GM12865 (cell line): ENCODE measurements at regions not wholly inside any gene's neighbourhood (a gene's known extent, or its start where the extent isn't known, plus 50 kb on each side); places are given as distances from the start of the nearest gene placed in this dataset.

Source experiments
- DNase-seq: peaks from one replicate; pipeline ENCODE4 v3.0.0; 2010; ENCODE audit warnings: low read depth
- H3K4me3 ChIP-seq: 2 replicates; pipeline ENCODE4 v1.5.1; 2011; ENCODE audit warnings: mild to moderate bottlenecking, low read depth, low read length, control low read depth
- TF ChIP-seq, protein P1 (sequence below): IDR thresholded peaks from 2 replicates; pipeline ENCODE4 v1.5.1; 2011; ENCODE audit warnings: low read length, control low read depth, low read depth, inconsistent platforms; ENCODE audit not compliant: insufficient read depth; ENCODE audit errors: missing control alignments

DNA sequence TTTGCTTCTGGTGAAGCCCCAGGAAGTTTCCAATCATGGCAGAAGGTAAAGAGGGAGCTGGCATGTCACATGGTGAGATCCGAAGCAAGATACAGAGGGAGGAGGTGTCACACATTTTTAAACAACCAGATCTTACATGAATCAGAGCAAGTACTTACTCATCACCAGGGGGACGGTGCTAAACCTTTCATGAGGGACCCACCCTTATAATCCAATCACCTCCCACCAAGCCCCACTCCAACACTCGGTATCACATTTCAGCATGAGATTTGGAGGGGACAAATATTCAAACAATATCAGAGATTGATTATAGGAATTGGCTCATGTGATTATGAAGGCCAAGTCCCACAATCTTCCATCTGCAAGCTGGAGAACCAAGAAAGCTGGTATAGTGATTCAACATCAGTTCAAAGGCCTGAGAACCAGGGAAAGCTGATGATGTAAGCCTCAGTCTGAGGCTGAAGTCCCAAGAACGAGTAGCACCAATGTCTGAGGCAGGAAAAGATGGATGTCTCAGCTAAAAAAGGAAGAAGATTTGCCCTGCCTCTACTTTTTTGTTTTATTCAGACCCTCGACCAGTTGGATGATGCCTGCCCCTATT, 58.6 kb upstream of the WDFY2 start:
- TF ChIP-seq, protein P1, sequence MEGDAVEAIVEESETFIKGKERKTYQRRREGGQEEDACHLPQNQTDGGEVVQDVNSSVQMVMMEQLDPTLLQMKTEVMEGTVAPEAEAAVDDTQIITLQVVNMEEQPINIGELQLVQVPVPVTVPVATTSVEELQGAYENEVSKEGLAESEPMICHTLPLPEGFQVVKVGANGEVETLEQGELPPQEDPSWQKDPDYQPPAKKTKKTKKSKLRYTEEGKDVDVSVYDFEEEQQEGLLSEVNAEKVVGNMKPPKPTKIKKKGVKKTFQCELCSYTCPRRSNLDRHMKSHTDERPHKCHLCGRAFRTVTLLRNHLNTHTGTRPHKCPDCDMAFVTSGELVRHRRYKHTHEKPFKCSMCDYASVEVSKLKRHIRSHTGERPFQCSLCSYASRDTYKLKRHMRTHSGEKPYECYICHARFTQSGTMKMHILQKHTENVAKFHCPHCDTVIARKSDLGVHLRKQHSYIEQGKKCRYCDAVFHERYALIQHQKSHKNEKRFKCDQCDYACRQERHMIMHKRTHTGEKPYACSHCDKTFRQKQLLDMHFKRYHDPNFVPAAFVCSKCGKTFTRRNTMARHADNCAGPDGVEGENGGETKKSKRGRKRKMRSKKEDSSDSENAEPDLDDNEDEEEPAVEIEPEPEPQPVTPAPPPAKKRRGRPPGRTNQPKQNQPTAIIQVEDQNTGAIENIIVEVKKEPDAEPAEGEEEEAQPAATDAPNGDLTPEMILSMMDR: no peak
- DNase-seq: no peak
- no peak overlapping the region for H3K4me3 ChIP-seq

DNA sequence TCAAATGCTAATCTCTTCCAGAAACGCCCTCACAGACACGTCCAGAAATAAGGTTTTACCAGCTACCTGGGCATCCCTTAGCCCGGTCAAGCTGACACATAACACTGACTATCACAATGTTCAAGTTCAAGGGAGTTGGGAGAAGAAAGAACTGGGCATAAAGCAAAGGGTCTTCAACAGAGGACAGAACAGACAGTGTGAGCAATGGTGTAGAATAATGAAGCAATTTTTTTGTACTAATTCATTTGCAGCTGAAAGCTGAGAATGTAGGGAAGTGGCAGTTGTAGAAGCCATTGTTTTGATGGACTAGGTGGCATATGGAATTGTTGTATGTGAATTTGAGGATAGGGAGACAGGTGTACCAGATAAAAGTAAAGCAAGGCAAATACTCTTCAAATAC, 58.1 kb upstream of the WDFY2 start:
- H3K4me3 ChIP-seq: no peak overlapping the region
- TF ChIP-seq, protein P1: no peak
- no peak for DNase-seq

DNA sequence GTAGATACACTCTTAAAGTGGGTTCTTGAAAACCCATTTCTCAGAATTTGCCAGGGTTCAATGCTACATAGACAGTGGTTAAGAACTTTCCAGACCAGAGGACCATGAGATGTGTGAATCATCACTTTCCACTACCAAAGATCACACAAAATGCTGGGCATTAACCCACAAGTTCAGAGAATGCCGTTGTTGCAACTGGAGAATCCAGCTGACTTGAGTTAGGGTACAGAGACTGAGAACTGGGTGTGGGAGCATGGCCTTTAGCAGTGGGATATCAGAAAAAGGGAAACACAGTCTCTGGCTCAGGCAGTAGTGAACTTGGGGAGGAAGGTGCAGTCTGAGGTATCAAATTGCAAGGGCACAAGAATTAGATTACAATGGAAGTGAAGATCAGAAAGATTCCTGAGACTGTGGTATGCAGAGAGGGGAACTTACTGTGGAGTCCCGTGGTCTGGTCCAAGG, 51.5 kb upstream of the WDFY2 start:
- no peak for DNase-seq
- TF ChIP-seq, protein P1: no peak
- no peak overlapping the region for H3K4me3 ChIP-seq

DNA sequence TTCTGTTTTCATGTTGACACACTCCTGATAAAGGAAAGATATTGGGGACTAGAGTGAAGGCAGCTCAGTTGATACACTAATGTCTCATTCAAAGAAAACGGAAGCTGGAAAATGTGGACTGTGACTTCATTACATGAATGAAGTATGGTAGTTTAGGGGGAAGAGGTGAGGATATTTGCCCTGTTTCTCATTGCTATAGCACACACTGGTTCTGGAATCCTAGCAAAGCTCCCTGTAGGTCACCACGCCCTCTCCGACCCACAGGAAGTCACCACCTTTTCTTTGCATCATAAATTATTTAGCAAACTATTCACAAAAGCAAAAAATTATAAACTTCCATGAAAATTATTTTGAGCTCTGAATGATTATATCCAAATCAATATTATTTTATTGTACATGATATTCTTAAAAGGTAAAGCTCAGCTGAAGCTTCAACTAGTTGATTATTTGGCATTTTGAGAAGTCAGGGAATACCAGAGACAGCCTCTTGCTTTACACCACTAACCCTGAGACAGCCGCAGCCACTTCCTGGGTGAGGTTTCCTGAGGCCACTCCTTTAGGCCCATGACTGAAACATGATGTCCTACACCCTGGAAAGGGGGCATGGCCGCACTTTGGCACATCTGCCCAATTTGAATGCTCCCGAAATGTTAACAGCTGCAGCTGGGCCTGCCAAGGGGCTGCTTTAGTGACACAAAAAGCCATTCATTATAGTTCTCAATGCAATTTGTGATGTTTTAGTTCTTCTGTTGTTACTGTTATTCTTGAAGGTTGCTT, 50.0 kb upstream of the WDFY2 start:
- peak; percentile 44 for DNase-seq
- TF ChIP-seq, protein P1: no peak
- no peak overlapping the region for H3K4me3 ChIP-seq
